Stomach (tissue), 8 donors: ENCODE measurements at regions not wholly inside any gene's neighbourhood (a gene's known extent, or its start where the extent isn't known, plus 50 kb on each side); places are given as distances from the start of the nearest gene placed in this dataset.

ENCODE experiments used
- DNase-seq, 2 donors: peaks; one replicate each; pipeline versions ENCODE4 v3.0.0 to v3.0.0-alpha.2; 2013 to 2019
- H3K27ac ChIP-seq, 5 donors: fragments of 200-600 bp in 4 of 5; sonication (generic) in 4 of 5; one replicate each; pipeline ENCODE4 v1.5.1; 2013 to 2019; ENCODE audit warnings: mild to moderate bottlenecking in 1 of 5, moderate library complexity in 1 of 5
- H3K27me3 ChIP-seq, 3 donors: fragments of 200-600 bp; sonication (generic); one replicate each; pipeline ENCODE4 v1.5.1; 2017 to 2019; ENCODE audit warnings: mixed run types in 1 of 3
- H3K36me3 ChIP-seq, 4 donors: fragments of 200-600 bp; sonication (generic); 1 replicate in 3 of 4; 2 replicates in 1 of 4; pipeline ENCODE4 v1.5.1; 2016 to 2019
- H3K4me1 ChIP-seq, 4 donors: fragments of 200-600 bp; sonication (generic); one replicate each; pipeline ENCODE4 v1.5.1; 2016 to 2019
- H3K4me3 ChIP-seq, 4 donors: fragments of 200-600 bp; sonication (generic) in 3 of 4; one replicate each; pipeline ENCODE4 v1.5.1; 2016 to 2019; ENCODE audit warnings: mild to moderate bottlenecking in 1 of 4
- H3K9me3 ChIP-seq, 4 donors: fragments of 200-600 bp; sonication (generic); one replicate each; pipeline ENCODE4 v1.5.1; 2016 to 2019
- EP300 ChIP-seq: sonication (generic); formaldehyde crosslinking; IDR thresholded peaks from one replicate; pipeline ENCODE4 v1.6.1; 2017; ENCODE audit warnings: antibody characterized with exemption
- POLR2A ChIP-seq, 4 donors: fragments of 450-650 bp; IDR thresholded peaks; one replicate each; pipeline ENCODE4 v1.6.1; 2016; ENCODE audit warnings: antibody characterized with exemption in 4 of 4, control low read depth in 2 of 4, mild to moderate bottlenecking in 1 of 4, moderate library complexity in 1 of 4
- POLR2AphosphoS5 ChIP-seq, 3 donors: sonication (generic); formaldehyde crosslinking; IDR thresholded peaks; one replicate each; pipeline ENCODE4 v1.6.1; 2016; ENCODE audit warnings: antibody characterized with exemption in 3 of 3
- WGBS, 5 donors: extraction: QIAGEN DNeasy Blood & Tissue Kit in 3 of 5; methylation state at CpG; one replicate each; pipeline versions ENCODE4 v1.1.5 to v1.1.7; 2013 to 2018; 5-methylcytosine and 5-hydroxymethylcytosine counted together
- intact Hi-C: fragments of 100-400 bp; cut with DNase I; formaldehyde crosslinking; loops from one replicate; pipeline ENCODE4 v1.15.1; 2023; ENCODE audit warnings: low total_unique reads
- TF ChIP-seq, protein P1 (sequence below), 7 experiments: fragments of 450-650 bp in 4 of 7; fragments of 200-600 bp in 3 of 7; sonication (generic) in 3 of 7; IDR thresholded peaks; one replicate each; pipeline ENCODE4 v1.5.1; 2016 to 2019; ENCODE audit warnings: antibody characterized with exemption in 7 of 7, control low read depth in 2 of 7, mild to moderate bottlenecking in 1 of 7
- donor health status: healthy with polysubstance abuse.
- donor health status: Bipolar disorder and iron deficiency.
- donor health status: healthy.

DNA sequence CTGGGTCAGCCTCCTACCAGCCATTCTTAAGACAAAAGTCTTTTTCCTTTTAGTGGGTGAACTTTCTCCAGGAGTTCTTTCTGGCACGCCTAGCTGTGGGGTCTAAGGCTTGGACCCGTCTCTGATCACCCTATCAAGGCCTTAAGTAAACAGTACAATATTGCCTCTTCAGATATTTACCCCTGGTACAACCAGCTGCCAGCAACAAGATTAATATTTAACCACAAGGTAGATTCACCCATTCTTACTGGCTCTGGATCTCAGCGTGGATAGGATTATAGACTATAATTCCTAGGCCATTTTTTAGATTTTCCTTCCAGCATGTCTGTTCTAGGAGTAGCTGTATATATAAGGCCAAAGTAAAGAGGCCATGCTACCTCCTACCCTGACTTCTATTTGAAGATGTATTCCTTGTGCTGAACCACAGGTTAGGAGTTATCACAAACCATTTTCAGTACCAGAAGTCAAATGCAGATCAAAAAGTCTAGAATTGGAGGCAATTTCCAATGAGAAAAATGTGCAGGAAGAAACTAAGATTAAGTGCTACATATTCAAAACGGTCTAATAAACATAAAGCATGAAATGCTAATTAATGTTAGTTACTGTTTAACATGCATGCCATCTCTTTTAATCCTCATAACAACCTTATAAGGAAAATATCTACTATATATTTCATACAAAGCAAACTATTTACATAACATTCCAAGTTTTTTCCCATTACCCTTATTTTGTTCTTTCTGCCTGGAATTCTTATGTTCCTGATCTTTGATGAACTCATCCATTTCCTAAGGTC lies 110.0 kb upstream of the SYN3 start:
- Histone ChIP-seq H3K36me3 (no peaks in the 10 kb centered on the region), H3K9me3 (peaks cover 0 to 9% (median 4%) of the 10 kb centered on the region in 4 donors), H3K4me3 (no peak overlapping the region), H3K4me1 (no peaks in the 10 kb centered on the region), H3K27ac (peak overlapping the region in 1 of 5 donors; percentile 29), H3K27me3 (no peaks in the 10 kb centered on the region)
- DNase-seq: no peak
- intact Hi-C loops: no loop called here
- TF ChIP-seq, protein P1, sequence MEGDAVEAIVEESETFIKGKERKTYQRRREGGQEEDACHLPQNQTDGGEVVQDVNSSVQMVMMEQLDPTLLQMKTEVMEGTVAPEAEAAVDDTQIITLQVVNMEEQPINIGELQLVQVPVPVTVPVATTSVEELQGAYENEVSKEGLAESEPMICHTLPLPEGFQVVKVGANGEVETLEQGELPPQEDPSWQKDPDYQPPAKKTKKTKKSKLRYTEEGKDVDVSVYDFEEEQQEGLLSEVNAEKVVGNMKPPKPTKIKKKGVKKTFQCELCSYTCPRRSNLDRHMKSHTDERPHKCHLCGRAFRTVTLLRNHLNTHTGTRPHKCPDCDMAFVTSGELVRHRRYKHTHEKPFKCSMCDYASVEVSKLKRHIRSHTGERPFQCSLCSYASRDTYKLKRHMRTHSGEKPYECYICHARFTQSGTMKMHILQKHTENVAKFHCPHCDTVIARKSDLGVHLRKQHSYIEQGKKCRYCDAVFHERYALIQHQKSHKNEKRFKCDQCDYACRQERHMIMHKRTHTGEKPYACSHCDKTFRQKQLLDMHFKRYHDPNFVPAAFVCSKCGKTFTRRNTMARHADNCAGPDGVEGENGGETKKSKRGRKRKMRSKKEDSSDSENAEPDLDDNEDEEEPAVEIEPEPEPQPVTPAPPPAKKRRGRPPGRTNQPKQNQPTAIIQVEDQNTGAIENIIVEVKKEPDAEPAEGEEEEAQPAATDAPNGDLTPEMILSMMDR (IDR thresholded peaks at IDR 0.05): no peak
- TF ChIP-seq POLR2A (IDR thresholded peaks at IDR 0.05) (no peak), EP300 (no peak), POLR2AphosphoS5 (IDR thresholded peaks at IDR 0.05) (no peak)
- WGBS, 5 donors: 22 to 45% (median 38%) methylated on average over 4 of the region's 4 CpGs

DNA sequence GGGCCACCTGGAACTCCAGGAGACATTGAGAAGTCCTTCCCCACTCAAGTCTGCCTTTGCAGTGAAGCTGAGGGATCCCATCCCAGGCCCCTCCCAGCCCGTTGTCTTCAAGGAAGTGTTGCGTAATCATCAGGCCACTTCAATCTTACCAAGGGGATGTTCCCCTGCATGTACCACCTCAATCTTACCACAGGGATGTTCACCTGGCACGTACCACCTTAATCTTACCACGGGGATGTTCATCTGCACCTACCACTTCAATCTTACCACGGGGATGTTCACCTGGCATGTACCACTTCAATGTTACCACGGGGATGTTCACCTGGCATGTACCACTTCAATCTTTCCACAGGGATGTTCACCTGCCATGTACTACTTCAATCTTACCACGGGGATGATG lies 108.0 kb upstream of the SYN3 start:
- intact Hi-C loops: no loop called here
- Histone ChIP-seq H3K27ac (peak overlapping the region in 1 of 5 donors; percentile 23), H3K36me3 (no peaks in the 10 kb centered on the region), H3K4me1 (no peaks in the 10 kb centered on the region), H3K4me3 (no peak overlapping the region), H3K27me3 (no peaks in the 10 kb centered on the region), H3K9me3 (peaks cover 0 to 3% (median under 1%) of the 10 kb centered on the region in 4 donors)
- no peak for DNase-seq
- 71 to 76% (median 74%) methylated on average over 7 of the region's 7 CpGs for WGBS, 5 donors
- TF ChIP-seq EP300 (no peak), POLR2A (IDR thresholded peaks at IDR 0.05) (no peak), POLR2AphosphoS5 (IDR thresholded peaks at IDR 0.05) (no peak)
- TF ChIP-seq, protein P1 (IDR thresholded peaks at IDR 0.05): no peak

DNA sequence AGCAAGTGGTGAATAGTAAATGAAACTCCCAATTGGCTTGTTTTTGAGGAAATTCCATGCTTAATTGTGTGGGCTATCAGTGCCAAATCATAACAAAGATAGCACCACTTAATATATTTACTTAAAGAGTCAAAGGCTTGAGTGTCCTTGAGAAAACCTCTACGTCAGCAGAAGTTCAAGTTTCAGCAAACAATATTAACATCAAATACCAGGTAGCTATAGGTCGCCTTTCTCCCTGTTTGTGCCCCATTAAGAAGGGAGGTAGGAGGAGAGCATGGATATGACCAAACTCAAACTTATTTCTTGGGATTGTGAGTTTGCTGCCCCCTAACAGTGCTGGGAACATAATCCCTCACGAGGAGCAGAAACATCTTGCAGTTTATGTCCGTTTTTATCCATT lies 105.6 kb upstream of the SYN3 start:
- no peaks in the 10 kb centered on the region for H3K9me3 ChIP-seq
- WGBS, 5 donors: 23 to 36% (median 32%) methylated on average over 4 of the region's 4 CpGs
- TF ChIP-seq EP300 (no peak), POLR2A (IDR thresholded peaks at IDR 0.05) (no peak), POLR2AphosphoS5 (IDR thresholded peaks at IDR 0.05) (no peak)
- TF ChIP-seq, protein P1 (IDR thresholded peaks at IDR 0.05): no peak

DNA sequence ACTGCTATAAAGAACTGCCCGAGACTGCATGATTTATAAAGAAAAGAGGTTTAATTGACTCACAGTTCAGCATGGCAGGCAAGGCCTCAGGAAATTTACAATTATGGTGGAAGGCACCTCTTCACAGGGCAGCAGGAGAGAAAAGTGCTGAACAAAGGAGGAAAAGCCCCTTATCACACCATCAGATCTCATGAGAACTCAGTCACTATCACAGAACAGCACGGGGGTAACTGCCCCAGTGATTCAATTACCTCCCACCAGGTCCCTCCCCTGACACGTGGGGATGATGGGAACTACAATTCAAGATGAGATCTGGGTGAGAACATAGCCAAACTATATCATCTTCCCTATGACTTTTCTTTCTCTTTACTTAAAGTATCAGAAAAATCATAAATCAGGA lies 104.0 kb upstream of the SYN3 start:
- DNase-seq: no peak
- 32 to 54% (median 49%) methylated on average over 3 of the region's 3 CpGs for WGBS, 5 donors

More for the DNA sequence above, 105.6 kb upstream of the SYN3 start:
- no peaks in the 10 kb centered on the region for H3K36me3 ChIP-seq
- peak in 1 of 2 donors; percentile 20 for DNase-seq
- no peaks in the 10 kb centered on the region for H3K27me3 ChIP-seq
- no peak overlapping the region for H3K4me3 ChIP-seq
- intact Hi-C loops: no loop called here
- no peak overlapping the region for H3K27ac ChIP-seq
- H3K4me1 ChIP-seq: no peaks in the 10 kb centered on the region

More for the DNA sequence above, 104.0 kb upstream of the SYN3 start:
- H3K9me3 ChIP-seq: no peaks in the 10 kb centered on the region
- H3K4me1 ChIP-seq: no peaks in the 10 kb centered on the region
- H3K36me3 ChIP-seq: no peaks in the 10 kb centered on the region
- no peaks in the 10 kb centered on the region for H3K27me3 ChIP-seq
- TF ChIP-seq POLR2AphosphoS5 (IDR thresholded peaks at IDR 0.05): no peak
- no peak for TF ChIP-seq POLR2A (IDR thresholded peaks at IDR 0.05)
- TF ChIP-seq, protein P1 (IDR thresholded peaks at IDR 0.05): no peak
- no peak for TF ChIP-seq EP300
- no peak overlapping the region for H3K27ac ChIP-seq
- intact Hi-C loops: no loop called here
- no peak overlapping the region for H3K4me3 ChIP-seq
